ENCODE measurements at regions not wholly inside any gene's neighbourhood (a gene's known extent, or its start where the extent isn't known, plus 50 kb on each side); places are given as distances from the start of the nearest gene placed in this dataset.
"Not testable (repeated sequence)": the region's sequence is repeated elsewhere in the genome, so short reads cannot be mapped to it uniquely, and the experiment has no call there.

DNA sequence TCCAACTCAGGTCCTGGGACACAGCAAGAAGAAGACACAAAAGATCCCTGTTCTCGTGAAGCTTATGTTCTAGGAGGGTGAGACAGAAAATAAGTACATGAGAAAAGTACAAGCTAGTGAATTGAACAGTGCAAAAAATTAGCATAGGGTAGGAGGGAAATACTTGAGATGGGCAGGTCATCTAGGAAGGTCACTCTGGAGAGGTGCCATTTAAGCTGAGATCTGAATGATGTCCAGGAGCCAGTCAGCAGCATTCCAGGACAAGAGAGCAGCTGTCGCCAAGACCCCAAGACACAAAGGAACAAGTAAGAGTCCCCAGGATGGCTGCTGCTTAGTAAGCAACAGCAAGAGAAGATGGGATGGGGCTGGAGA lies 379.4 kb downstream of the ANAPC1 start:
- TF ChIP-seq, protein P1, sequence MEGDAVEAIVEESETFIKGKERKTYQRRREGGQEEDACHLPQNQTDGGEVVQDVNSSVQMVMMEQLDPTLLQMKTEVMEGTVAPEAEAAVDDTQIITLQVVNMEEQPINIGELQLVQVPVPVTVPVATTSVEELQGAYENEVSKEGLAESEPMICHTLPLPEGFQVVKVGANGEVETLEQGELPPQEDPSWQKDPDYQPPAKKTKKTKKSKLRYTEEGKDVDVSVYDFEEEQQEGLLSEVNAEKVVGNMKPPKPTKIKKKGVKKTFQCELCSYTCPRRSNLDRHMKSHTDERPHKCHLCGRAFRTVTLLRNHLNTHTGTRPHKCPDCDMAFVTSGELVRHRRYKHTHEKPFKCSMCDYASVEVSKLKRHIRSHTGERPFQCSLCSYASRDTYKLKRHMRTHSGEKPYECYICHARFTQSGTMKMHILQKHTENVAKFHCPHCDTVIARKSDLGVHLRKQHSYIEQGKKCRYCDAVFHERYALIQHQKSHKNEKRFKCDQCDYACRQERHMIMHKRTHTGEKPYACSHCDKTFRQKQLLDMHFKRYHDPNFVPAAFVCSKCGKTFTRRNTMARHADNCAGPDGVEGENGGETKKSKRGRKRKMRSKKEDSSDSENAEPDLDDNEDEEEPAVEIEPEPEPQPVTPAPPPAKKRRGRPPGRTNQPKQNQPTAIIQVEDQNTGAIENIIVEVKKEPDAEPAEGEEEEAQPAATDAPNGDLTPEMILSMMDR (IDR thresholded peaks at IDR 0.05) = not testable (repeated sequence)
- not testable (repeated sequence) for TF ChIP-seq POLR2A (IDR thresholded peaks at IDR 0.05)

Measured in esophagus squamous epithelium (tissue), 4 donors.